ENCODE measurements at regions not wholly inside any gene's neighbourhood (a gene's known extent, or its start where the extent isn't known, plus 50 kb on each side); places are given as distances from the start of the nearest gene placed in this dataset.

- TF ChIP-seq CTCF (IDR thresholded peaks at IDR 0.05) (no peak), EZH2 (IDR thresholded peaks at IDR 0.05; ENCODE audit: borderline replicate concordance, insufficient read depth, low read depth, low read length, poor library complexity, severe bottlenecking) (no peak)
Observed at GRCh38 chr9:126025991-126026390, 278.8 kb downstream of the PBX3 start.
